ENCODE measurements at regions not wholly inside any gene's neighbourhood (a gene's known extent, or its start where the extent isn't known, plus 50 kb on each side); places are given as distances from the start of the nearest gene placed in this dataset.

DNA sequence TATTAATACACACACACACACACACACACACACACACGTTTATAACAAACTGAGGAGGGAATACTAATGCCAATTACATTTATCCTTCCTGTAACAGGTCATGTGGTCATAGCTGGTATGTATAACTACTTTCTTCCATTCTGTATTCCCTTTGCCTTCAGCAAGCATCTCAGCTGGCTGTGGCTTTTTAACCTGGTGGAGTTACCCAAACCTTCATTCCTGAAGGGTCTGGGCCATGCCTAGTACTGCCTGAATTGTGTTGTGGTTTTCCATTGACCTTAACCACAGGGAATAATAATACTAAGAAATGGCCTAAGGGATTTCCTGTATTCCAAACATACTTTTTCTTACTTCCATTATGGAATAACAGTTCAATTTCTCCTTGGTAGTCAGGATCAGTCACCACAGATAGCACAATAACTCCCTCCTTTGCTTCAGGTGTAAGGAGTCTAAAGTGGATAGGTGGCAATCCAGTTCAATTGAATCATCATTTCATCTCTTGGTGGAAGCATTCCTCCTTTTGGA lies 222.2 kb upstream of the MEF2C start:
- DNase-seq (ENCODE audit: low read depth in 2 of 2) = no peak
- TF ChIP-seq, protein P1, sequence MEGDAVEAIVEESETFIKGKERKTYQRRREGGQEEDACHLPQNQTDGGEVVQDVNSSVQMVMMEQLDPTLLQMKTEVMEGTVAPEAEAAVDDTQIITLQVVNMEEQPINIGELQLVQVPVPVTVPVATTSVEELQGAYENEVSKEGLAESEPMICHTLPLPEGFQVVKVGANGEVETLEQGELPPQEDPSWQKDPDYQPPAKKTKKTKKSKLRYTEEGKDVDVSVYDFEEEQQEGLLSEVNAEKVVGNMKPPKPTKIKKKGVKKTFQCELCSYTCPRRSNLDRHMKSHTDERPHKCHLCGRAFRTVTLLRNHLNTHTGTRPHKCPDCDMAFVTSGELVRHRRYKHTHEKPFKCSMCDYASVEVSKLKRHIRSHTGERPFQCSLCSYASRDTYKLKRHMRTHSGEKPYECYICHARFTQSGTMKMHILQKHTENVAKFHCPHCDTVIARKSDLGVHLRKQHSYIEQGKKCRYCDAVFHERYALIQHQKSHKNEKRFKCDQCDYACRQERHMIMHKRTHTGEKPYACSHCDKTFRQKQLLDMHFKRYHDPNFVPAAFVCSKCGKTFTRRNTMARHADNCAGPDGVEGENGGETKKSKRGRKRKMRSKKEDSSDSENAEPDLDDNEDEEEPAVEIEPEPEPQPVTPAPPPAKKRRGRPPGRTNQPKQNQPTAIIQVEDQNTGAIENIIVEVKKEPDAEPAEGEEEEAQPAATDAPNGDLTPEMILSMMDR (IDR thresholded peaks at IDR 0.05; ENCODE audit: low read depth, low read length) = no peak
- H3K4me3 ChIP-seq (replicated peaks in 1 of 2; ENCODE audit: low read depth in 2 of 2, low read length in 2 of 2) = no peak overlapping the region

DNA sequence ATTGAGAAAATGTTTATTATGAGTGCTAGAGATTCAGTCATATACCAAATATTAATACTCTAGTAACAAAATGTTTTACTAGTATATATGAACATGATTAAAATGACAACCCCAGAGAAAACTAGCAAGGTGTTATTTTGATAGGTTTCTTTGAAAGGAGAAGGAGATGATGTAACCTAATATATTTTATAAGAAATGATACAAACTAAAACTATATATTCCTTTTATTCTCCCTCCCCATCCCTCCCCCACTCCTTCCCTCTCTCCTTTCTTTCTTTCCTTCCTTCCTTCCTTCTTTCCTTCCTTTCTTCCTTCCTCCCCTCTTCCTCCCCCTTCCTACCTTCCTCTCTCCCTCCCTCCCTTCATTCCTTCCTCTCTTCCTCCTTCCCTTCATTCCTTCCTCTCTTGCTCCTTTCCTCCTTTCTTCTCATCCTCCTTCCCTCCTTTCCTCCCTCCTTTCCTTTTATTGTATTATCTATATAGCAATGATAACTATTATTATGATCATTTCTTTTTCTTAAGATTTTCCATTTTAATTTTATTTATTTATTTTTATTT lies 215.3 kb upstream of the MEF2C start:
- TF ChIP-seq, protein P1 (IDR thresholded peaks at IDR 0.05; ENCODE audit: low read depth, low read length) = no peak
- no peak overlapping the region for H3K4me3 ChIP-seq (replicated peaks in 1 of 2; ENCODE audit: low read depth in 2 of 2, low read length in 2 of 2)
- DNase-seq (ENCODE audit: low read depth in 2 of 2) = no peak

DNA sequence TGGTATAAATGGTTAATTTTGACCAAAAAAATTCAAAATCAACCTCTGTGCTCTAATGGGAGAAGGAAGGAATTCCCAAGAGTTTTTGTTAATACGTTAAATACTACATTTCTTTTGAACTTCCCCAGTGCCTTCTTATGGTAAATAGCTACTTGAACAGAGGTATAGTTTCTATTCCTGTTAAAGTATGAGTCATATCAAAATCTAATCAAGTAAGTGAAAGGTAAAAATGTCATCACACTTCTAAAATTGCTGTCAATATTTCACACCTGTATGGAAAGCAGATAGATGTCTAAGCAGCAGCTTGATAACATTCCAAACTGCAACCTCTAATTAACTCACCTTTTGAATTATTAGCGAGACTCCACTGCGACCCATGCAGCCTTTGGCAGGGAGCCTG lies 214.1 kb upstream of the MEF2C start:
- TF ChIP-seq, protein P1 (IDR thresholded peaks at IDR 0.05; ENCODE audit: low read depth, low read length) = no peak
- DNase-seq (ENCODE audit: low read depth in 2 of 2) = no peak
- no peak overlapping the region for H3K4me3 ChIP-seq (replicated peaks in 1 of 2; ENCODE audit: low read depth in 2 of 2, low read length in 2 of 2)

DNA sequence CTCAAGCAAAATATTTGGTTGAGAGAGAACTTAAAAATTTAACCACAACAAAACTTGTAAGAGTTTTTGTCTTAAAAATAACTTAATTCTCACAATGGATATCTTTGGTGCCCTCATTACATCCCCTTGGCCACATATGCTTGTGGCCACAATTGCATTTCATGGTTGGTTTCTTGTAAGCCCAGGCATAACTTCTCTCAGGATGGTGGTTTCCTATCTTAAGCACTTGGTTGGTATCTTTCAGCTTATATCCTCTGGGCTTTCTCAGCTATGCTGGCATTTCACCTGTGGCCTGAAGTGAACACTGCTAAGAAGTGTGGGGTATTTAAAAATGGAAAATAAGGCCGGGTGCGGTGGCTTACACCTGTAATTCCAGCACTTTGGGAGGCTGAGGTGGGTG lies 212.4 kb upstream of the MEF2C start:
- no peak overlapping the region for H3K4me3 ChIP-seq (replicated peaks in 1 of 2; ENCODE audit: low read depth in 2 of 2, low read length in 2 of 2)
- TF ChIP-seq, protein P1 (IDR thresholded peaks at IDR 0.05; ENCODE audit: low read depth, low read length) = no peak
- DNase-seq (ENCODE audit: low read depth in 2 of 2) = no peak

DNA sequence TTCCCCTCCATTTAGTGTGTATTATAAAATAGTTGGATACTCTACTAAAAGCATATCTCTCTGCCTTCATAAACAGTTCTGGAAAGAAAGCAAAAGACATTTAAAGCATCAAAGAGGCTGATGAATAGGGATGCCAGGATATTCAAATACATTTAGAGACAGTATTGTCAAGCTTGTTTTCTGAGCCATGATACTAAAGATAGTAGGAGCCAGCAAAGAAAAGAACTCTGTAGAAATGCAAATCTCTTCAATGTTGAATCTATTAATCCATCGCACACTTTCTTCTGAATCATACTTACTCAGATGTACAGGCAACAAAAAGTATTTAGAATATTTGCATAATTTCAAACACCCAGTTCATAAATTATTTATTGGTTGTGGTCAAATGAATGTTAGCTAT lies 207.1 kb upstream of the MEF2C start:
- TF ChIP-seq, protein P1 (IDR thresholded peaks at IDR 0.05; ENCODE audit: low read depth, low read length) = no peak
- no peak overlapping the region for H3K4me3 ChIP-seq (replicated peaks in 1 of 2; ENCODE audit: low read depth in 2 of 2, low read length in 2 of 2)
- no peak for DNase-seq (ENCODE audit: low read depth in 2 of 2)

DNA sequence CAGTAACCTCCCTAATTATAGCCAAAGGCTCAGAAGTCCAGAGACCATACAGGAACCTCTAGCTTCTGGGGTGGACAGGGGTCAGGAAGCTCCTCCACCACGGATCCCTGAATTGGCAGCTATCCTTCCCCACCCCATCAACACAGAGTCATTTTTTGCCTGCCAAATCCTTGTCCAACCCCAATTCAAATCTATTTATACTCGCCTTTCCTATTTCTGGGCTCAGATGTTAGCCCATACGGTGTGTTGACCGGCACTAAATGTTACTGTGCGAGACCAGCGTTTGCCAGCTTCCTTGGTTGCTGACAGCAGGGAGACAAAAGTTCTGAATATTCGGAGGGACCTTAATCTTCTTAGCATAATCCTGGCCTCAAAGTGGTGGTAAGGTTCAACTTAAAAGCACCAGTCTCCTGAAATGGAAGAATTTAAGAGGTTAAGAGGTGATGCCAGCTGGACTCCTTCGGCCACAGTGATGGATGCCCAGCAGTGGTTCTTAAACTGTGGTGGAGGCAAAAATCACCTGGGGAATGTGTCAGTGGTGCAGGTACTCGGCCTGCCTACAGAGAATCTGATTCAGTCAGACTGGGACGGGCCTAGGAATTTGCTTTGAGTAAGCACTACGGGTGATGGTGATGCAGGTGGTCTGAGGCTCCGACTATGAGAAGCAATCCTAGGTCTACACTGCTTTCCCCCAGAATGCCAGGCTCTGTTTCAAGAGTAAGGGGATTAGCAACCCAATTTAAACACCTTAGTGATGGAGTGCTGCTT lies 204.8 kb upstream of the MEF2C start:
- TF ChIP-seq, protein P1 (IDR thresholded peaks at IDR 0.05; ENCODE audit: low read depth, low read length) = no peak
- no peak overlapping the region for H3K4me3 ChIP-seq (replicated peaks in 1 of 2; ENCODE audit: low read depth in 2 of 2, low read length in 2 of 2)
- DNase-seq (ENCODE audit: low read depth in 2 of 2) = no peak

Measured in cardiac fibroblast (primary cell).